CD4-positive, alpha-beta T cell (primary cell): ENCODE measurements at regions not wholly inside any gene's neighbourhood (a gene's known extent, or its start where the extent isn't known, plus 50 kb on each side); places are given as distances from the start of the nearest gene placed in this dataset.

Source experiments
- ATAC-seq: fragments of 200-7000 bp; cut with Tn5 transposase; one replicate; pipeline ENCODE4 v1.10.0; 2022; ENCODE audit warnings: mild to moderate bottlenecking; ENCODE audit not compliant: poor library complexity
- CTCF ChIA-PET: fragments of 350-600 bp; sonication (Branson Sonifier 250); formaldehyde crosslinking; loops from one replicate; lab custom pipeline; 2021; ENCODE audit warnings: antibody characterized with exemption, inconsistent platforms; lab: Charles Lee
- POLR2A ChIA-PET: fragments of 350-600 bp; sonication (Branson Sonifier 250); formaldehyde crosslinking; loops from one replicate; lab custom pipeline; 2021; ENCODE audit warnings: antibody characterized with exemption, inconsistent platforms; lab: Charles Lee
- DNase-seq, 14 experiments: peaks; one replicate each; pipeline ENCODE4 v3.0.0-alpha.2; 2013 to 2020; ENCODE audit warnings: mixed read lengths in 2 of 14
- H3K27ac ChIP-seq, 2 donors: one replicate each; pipeline versions ENCODE4 v1.5.1 to v1.7.0; 2013; ENCODE audit warnings: low read length in 2 of 2, low read depth in 1 of 2, mild to moderate bottlenecking in 1 of 2
- H3K27me3 ChIP-seq, 2 experiments: 1 replicate in 1 of 2; 2 replicates in 1 of 2; pipeline versions ENCODE4 v1.6.1 to v1.7.0; 2013; ENCODE audit warnings: low read length in 2 of 2, control low read depth in 1 of 2, mild to moderate bottlenecking in 1 of 2, moderate library complexity in 1 of 2; ENCODE audit not compliant: insufficient read depth in 2 of 2, control insufficient read depth in 1 of 2
- H3K36me3 ChIP-seq: one replicate; pipeline ENCODE4 v1.6.1; 2013; ENCODE audit warnings: low read length, control low read depth; ENCODE audit not compliant: insufficient read depth
- H3K4me1 ChIP-seq: one replicate; pipeline ENCODE4 v1.6.1; 2013; ENCODE audit warnings: low read length, control low read depth; ENCODE audit not compliant: insufficient read depth
- H3K4me3 ChIP-seq: one replicate; pipeline ENCODE4 v1.5.1; 2013; ENCODE audit warnings: mild to moderate bottlenecking, low read length, moderate library complexity
- H3K9me3 ChIP-seq, 2 experiments: 1 replicate in 1 of 2; 2 replicates in 1 of 2; pipeline versions ENCODE4 v1.6.1 to v1.7.0; 2013; ENCODE audit warnings: low read length in 2 of 2, mild to moderate bottlenecking in 2 of 2, control low read depth in 1 of 2, moderate library complexity in 1 of 2; ENCODE audit not compliant: control insufficient read depth in 1 of 2, insufficient read depth in 1 of 2
- H3K27ac Mint-ChIP-seq: one replicate; pipeline ENCODE4 v1.8.0; 2020; ENCODE audit warnings: mixed read lengths
- H3K27me3 Mint-ChIP-seq: one replicate; pipeline ENCODE4 v1.8.0; 2021; ENCODE audit warnings: mixed read lengths
- H3K36me3 Mint-ChIP-seq: one replicate; pipeline ENCODE4 v1.8.0; 2021; ENCODE audit warnings: low read depth, mixed read lengths
- H3K4me1 Mint-ChIP-seq: one replicate; pipeline ENCODE4 v1.8.0; 2021; ENCODE audit warnings: low read depth, mixed read lengths
- H3K4me3 Mint-ChIP-seq: one replicate; pipeline ENCODE4 v1.8.0; 2020; ENCODE audit warnings: mild to moderate bottlenecking, mixed read lengths
- H3K9me3 Mint-ChIP-seq: one replicate; pipeline ENCODE4 v1.8.0; 2020; ENCODE audit warnings: mixed read lengths
- intact Hi-C, 2 experiments: fragments of 100-400 bp; cut with DNase I in 1 of 2; cut with micrococcal nuclease in 1 of 2; formaldehyde crosslinking; loops; one replicate each; pipeline versions ENCODE4 v1.15.1 to v1.9.0; 2023 to 2025; cut with DNase I, micrococcal nuclease
- TF ChIP-seq, protein P1 (sequence below): fragments of 200-600 bp; IDR thresholded peaks from one replicate; pipeline ENCODE4 v1.8.0; 2022; ENCODE audit warnings: antibody characterized with exemption, mild to moderate bottlenecking

DNA sequence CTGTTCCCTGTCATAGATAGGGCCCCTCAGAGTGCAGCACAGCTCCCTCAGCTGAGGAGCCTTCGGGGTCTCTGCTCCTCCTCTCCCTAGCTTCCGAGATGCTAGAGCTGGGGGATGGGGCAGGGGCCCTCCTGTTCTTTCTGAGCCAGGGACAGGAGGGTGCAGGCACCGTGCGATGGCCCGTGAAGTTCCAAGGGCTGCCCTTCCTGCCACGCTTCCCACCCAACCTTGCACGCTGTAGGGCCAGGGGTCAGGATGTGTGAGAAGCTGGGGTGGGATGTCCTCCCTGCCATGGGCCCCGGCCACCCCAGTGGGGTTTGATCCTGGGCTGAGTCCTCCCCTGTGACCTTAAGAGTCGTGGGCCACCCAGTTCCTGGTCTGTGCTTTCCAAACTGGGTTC, 240.7 kb upstream of the C1orf174 start:
- H3K9me3 ChIP-seq = peaks cover 0 to 14% of the 10 kb centered on the region in 2 experiments
- H3K27me3 ChIP-seq = peaks cover 9 to 23% of the 10 kb centered on the region in 2 experiments
- ChIA-PET CTCF (no interaction called here), POLR2A (no interaction called here)
- TF ChIP-seq, protein P1, sequence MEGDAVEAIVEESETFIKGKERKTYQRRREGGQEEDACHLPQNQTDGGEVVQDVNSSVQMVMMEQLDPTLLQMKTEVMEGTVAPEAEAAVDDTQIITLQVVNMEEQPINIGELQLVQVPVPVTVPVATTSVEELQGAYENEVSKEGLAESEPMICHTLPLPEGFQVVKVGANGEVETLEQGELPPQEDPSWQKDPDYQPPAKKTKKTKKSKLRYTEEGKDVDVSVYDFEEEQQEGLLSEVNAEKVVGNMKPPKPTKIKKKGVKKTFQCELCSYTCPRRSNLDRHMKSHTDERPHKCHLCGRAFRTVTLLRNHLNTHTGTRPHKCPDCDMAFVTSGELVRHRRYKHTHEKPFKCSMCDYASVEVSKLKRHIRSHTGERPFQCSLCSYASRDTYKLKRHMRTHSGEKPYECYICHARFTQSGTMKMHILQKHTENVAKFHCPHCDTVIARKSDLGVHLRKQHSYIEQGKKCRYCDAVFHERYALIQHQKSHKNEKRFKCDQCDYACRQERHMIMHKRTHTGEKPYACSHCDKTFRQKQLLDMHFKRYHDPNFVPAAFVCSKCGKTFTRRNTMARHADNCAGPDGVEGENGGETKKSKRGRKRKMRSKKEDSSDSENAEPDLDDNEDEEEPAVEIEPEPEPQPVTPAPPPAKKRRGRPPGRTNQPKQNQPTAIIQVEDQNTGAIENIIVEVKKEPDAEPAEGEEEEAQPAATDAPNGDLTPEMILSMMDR = no peak
- no peak overlapping the region for H3K27ac ChIP-seq
- Mint-ChIP-seq H3K4me1 (no peaks in the 10 kb centered on the region), H3K27me3 (peaks cover 26% of the 10 kb centered on the region), H3K9me3 (peaks cover 9% of the 10 kb centered on the region), H3K36me3 (no peaks in the 10 kb centered on the region), H3K4me3 (no peak overlapping the region), H3K27ac (no peak overlapping the region)
- ATAC-seq (no peak), DNase-seq (no peak)
- no peaks in the 10 kb centered on the region for H3K4me1 ChIP-seq
- intact Hi-C loops = no loop called here
- H3K4me3 ChIP-seq = no peak overlapping the region
- no peaks in the 10 kb centered on the region for H3K36me3 ChIP-seq

DNA sequence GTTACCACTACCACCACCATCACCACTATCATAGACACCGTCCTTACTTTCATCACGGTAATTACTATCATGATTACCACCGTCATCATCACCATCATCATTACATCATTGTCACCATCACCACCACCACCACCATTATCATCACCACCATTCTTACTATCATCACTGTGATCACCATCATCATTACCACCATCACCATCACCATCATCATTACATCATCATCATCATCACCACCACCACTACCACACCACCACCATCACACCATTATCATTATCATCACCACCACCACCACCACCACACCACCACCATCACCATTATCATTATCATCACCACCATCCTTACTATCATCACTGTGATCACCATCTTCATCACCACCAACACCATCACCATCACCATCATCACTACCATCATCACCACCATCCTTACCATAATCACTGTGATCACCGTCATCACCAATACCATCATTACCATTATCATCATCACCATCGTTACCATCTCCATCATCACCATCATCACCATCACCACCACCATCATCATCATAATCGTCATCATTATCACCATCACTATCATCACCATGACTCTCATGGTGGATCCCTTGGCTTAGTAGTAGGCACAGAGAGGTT, 244.4 kb upstream of the C1orf174 start:
- TF ChIP-seq, protein P1 = no peak
- Histone ChIP-seq H3K4me3 (no peak overlapping the region), H3K27me3 (peaks cover 9 to 18% of the 10 kb centered on the region in 2 experiments), H3K4me1 (no peaks in the 10 kb centered on the region), H3K9me3 (peaks cover 0 to 6% of the 10 kb centered on the region in 2 experiments), H3K27ac (no peak overlapping the region), H3K36me3 (no peaks in the 10 kb centered on the region)
- Mint-ChIP-seq H3K36me3 (no peaks in the 10 kb centered on the region), H3K4me1 (no peaks in the 10 kb centered on the region), H3K9me3 (no peaks in the 10 kb centered on the region), H3K4me3 (no peak overlapping the region), H3K27me3 (peaks cover 24% of the 10 kb centered on the region), H3K27ac (no peak overlapping the region)
- intact Hi-C loops = no loop called here
- POLR2A ChIA-PET = no interaction called here
- no peak for ATAC-seq
- CTCF ChIA-PET = no interaction called here
- peak in 1 of 14 experiments; percentile 3 for DNase-seq

DNA sequence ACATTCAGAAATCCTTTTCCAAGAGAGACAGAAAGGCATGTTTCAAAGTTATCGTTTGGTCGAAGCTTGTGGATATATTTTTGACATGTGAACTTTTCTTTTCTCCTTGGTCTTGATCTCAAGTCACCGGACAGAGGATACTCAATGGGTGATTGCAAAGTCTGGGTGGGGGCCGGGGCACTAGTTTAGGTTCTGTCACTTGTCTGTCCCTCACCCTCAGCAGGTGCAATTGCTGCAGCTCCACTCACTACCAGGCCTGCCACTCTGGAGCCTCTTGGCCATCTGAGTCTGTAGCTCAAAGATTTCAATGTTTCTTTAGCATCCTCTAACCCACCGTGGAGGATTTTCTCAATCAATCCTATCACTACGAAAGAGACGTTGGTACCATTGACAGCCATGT, 246.0 kb upstream of the C1orf174 start:
- H3K9me3 Mint-ChIP-seq = no peaks in the 10 kb centered on the region
- H3K27me3 Mint-ChIP-seq = peaks cover 18% of the 10 kb centered on the region
- intact Hi-C loops = no loop called here
- no peaks in the 10 kb centered on the region for H3K4me1 Mint-ChIP-seq
- POLR2A ChIA-PET = no interaction called here
- TF ChIP-seq, protein P1 = no peak
- Histone ChIP-seq H3K36me3 (no peaks in the 10 kb centered on the region), H3K27me3 (peaks cover 5 to 6% of the 10 kb centered on the region in 2 experiments), H3K27ac (no peak overlapping the region), H3K9me3 (peaks cover 0 to 1% of the 10 kb centered on the region in 2 experiments), H3K4me3 (no peak overlapping the region), H3K4me1 (no peaks in the 10 kb centered on the region)
- ATAC-seq (no peak), DNase-seq (no peak)
- no peak overlapping the region for H3K4me3 Mint-ChIP-seq
- CTCF ChIA-PET = no interaction called here
- H3K27ac Mint-ChIP-seq = no peak overlapping the region
- H3K36me3 Mint-ChIP-seq = no peaks in the 10 kb centered on the region
